A172 (cell line): ENCODE measurements at regions not wholly inside any gene's neighbourhood (a gene's known extent, or its start where the extent isn't known, plus 50 kb on each side); places are given as distances from the start of the nearest gene placed in this dataset.
A peak's percentile ranks its signal among the peaks of the same experiment; 100 is the strongest.
"Not testable (repeated sequence)": the region's sequence is repeated elsewhere in the genome, so short reads cannot be mapped to it uniquely, and the experiment has no call there.

Experiments
- DNase-seq: peaks from one replicate; pipeline ENCODE4 v3.0.0-alpha.2; 2015; ENCODE audit warnings: low spot score

DNA sequence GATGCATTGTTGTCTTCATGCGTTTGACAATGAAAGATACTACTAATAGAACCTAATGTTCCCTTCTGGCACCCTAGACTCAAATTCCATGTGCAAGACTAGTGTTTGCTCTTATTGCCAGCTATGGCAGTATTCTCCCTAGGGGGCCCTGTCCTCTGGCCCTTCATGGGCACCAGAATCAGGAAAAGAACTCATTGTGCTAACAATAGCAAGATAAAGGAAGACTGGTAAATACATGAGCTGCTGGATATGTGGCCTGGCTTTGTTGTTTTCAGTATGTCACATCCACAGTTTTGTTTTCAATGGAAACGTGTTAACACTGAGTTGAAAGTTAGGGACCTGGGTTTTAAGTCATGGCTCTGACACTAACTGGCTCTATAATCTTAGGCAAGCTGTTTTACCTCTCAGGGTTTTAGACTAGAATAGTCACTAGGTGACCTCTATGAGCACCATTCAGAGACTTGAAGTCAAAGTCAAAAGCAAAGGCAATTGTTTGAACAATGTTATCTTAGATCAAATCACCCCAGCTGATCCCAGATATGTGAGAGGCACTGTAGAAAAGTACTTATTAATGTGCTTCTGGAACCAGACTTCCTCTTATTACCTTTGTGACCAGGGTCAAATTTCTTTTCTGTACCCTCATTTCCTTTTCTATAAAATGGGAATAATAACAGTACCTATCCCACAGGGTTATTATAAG lies 253.7 kb upstream of the DIAPH2 start:
- DNase-seq, result no peak

DNA sequence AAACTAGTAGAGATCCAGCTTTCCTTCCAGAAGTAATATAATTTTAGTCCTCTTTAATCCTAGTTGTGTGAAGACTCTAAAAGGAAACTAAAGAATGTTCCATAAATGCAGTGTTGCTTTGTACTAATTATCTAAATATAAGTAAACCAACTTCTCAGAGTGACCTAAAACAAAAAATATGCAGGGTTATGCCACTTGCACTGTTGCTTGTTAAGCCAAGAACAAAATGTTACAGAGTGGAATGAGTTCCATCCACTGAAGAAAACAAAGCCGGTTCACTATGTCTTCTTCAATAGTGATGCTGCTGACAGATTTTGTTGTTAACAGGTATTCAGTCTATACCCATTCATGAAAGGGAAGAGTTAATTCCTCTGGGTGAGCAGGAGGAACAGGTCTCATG lies 252.0 kb upstream of the DIAPH2 start:
- no peak for DNase-seq

DNA sequence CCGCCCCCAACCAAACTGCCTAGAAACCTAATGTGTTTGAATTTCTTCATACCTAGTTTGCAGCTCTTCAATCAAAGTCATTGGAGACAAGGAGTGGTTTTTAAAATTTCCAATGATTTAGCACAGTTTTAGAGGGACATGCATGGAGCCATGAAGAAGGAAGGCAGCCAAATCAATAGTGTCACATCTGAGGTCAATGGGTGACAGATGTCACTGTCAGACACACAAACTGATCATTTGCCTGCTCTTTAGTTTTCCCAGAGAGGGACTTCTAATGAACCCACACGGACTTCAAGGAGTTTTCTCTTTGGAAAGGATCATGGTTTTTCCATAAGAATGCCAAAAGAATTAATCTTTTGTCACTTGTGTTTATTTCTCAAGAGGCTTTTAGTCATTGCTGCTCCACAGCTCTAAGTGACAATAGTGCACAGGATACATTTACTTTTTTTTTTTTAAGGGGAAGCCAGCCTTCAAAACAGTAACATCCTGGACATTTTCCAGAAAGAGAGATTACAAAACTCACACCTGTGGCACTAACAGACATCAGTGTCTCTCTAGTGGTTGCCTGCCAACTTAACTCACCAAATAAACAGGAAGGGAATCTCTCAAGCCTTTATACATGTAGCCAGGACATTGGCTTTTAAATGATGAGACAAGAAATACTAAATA lies 251.1 kb upstream of the DIAPH2 start:
- DNase-seq, result no peak

DNA sequence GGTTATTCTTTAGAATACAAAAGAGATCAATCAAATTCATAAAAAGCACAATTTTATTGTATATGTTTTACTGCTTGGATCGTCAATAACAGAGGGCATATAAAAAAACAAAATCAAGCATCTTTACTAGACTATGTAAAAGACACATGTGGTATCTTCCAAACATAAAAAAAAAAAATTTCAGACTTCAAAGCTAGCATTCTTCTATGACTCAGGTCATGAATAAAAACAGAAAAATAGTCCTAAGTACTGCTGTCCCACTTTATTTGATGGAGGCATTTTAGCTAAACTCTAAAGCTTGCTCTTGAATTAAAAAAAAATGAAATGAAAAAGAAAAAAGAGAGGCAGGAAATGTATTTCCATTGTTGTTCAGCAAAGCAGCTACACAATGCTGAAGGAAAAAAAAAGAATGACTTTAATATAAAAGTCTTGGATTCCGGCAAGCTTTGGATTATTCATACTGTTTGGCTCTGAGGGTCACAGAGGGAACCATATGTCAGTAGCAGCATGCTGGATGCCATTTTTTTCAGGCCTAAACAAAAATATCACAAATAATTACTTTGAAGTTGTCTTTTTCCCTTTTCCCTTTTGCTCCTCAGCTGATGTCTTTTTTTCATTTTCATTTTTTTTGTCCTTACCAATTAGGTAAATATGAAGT lies 249.1 kb upstream of the DIAPH2 start:
- DNase-seq, result no peak

DNA sequence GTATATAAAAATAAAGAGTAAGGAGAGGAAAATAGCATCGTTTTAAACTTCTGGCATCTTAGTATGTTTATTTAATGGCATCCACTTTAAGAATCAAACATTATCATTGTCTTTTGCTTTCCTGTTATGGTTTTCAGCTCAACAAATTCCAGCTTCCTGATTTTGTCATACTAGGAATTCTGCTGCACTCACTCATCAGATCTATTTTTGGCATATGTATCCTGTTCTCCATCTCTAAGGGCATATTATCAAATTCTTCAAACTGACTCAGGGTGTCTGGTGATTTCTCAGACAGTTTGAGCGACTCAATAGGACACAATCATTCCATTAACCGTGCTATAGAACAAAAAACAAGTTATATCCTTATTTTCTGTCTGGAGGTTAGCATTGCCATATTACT lies 248.5 kb upstream of the DIAPH2 start:
- peak; percentile 40 for DNase-seq

DNA sequence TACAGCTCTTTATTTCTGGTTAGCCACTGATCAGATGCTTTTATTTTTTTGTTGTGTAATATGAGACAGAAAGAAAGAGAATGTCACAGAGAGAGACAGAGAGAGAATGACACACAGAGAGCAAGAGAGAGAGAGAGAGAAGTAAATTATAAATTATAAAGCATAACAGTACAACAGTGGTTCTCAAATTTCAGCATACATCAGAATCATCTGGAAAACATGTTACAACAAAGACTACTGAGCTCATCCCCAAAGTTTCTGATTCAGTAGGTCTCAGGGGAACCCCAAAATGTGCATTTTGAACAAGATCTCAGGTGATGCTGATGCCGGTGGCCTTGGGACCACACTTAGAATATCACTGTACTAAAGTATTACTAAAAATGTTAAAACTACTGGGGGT lies 245.8 kb upstream of the DIAPH2 start:
- DNase-seq, result no peak

DNA sequence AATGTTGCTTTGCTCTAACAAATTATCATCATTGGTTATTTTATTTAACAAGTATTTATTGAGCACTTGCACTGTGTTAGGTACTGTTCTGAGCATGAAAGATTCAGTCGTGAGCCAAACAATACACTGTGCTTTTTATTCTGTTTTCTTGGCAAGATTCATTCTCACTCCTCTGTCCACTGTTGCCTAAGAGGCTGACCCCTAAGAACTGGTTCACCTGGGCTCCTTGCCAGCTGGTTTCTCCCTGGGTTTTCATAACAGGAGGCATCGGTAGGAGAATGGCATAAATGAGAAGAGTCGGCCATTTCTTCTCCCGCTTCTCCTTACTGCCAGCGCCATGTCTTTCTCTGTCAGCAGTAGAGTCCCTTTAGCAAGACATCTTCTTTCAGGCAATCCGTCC lies 243.7 kb upstream of the DIAPH2 start:
- DNase-seq, result no peak

DNA sequence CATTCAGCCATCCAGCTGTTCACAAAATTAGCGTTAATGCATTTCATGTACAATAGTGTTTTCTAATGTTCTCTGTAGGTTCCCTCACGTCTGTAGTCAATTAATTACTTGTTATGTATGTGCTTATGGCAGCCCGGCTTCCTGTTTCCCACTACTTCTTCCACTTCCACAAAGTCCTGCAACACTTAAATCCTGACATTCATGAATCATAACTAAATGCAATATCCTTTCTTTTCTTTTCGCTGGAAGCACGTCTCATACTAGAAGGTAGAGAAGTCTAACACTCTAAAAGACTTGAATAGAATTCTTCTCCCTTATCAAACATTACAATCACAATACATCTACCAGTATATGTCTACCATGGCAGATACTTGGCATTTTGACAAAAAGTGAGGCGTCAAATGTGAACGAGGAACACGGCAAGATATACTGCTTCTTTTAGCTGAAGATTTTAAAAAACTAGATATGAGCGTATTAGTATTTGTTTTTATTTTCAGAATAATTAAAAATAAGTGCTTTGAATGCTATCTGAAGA lies 239.0 kb upstream of the DIAPH2 start:
- no peak for DNase-seq

DNA sequence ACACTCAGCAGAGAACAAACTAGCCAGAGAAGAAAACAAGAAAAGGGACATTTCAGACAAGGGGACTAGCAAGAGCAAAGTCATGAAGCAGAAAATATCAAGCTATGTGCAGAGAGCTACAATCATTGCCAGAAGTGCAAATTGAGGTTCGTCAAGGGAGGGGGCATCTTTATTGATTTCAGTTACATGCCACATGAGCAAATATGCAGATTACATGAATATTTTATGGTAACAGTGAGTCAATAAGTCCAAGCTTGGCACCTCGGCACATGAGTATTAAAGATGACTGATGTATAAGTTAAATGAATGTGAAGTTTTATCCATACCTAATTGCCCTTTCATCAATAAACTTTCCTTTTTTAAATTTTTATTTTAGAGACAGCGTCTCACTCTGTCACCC lies 238.1 kb upstream of the DIAPH2 start:
- DNase-seq, result no peak

DNA sequence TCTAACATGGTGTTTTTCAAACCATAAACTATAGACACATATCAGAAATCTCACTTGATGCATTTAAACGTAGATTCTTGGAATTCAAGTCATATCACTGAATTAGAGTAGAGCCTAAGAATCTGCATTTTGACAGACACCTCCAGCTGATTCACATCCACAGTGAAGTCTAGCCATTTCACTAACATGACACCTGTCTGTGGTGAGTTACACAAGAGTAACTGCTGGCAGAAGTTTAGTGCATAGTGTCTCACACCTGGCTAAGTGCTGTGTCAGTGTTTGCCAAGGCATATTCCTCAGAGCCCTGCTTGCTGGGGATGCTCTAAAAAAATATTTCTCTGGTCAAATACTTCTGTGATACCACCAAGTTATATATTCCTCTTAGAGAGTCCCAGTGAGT lies 237.5 kb upstream of the DIAPH2 start:
- DNase-seq, result no peak

DNA sequence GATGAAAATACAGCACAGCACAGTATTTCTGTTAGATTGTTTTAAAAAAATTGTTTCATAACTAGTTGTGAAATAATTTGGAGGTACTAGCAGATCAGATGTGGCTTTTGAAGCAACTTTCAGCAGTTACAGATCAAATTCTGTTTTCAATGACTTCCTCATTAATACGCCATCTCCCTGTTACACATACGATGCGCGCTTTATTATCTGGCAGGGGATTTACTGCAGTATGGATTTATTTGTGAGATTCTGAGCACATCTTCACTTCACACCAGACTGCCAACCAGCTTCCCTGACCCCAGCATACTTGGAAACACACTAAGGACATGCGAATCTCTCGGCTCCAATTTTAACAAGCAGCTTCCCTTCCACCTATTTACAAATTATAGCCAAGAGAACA lies 235.5 kb upstream of the DIAPH2 start:
- DNase-seq, result no peak

DNA sequence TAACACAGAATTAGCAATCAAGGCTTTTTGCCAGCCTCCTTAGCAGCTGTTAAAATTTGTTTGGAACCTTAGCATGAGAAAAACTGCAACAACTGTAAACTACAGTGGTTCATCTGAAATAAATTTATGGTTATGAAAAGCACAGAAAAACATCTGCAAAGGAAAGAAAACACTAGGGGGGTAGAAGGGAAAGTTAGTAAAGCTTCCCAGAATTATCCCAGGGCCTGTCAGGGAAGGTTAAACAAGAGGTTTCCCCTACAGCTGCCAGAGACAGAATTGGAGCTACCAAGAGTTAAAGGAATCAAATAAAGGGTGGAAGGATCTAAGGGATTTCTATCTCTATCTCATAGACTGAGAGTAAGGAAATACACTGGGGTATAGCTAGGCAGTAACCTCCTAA lies 234.7 kb upstream of the DIAPH2 start:
- no peak for DNase-seq

DNA sequence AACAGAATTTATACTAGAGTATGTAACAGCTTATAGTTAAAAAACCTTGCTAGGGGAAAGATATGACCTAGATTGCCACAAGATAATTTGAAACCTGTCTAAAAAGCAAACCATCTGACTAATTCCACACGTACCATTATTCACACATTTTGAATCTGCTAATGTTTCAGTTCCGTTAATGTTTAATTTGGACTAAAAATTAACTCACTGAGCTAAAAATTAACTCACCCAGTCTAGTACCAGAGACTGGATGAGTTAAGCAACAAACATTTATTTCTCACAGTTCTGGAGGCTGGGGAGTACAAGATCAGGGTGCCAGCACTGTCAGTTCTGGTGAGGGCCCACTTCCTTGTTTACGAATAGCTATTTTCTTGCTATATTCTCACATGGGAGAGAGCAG lies 231.5 kb upstream of the DIAPH2 start:
- DNase-seq, result no peak

DNA sequence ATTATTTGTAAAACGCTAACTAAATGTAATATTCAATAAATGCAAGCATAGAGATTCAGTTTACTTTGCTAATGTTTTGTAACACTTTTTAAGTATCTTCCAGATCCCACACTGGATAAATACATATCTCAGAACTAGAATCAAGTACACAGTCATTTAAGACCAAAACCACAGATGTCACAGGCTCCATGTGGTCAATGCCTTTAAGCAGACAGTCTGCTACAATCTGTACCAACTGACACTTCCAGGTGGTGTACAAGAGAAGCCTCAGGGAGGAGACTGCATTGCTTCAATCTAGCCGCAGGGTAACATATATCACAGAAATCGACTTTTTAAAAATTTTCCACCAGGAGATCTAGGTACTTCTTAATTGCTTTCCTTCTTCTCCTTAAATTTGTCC lies 229.6 kb upstream of the DIAPH2 start:
- no peak for DNase-seq

DNA sequence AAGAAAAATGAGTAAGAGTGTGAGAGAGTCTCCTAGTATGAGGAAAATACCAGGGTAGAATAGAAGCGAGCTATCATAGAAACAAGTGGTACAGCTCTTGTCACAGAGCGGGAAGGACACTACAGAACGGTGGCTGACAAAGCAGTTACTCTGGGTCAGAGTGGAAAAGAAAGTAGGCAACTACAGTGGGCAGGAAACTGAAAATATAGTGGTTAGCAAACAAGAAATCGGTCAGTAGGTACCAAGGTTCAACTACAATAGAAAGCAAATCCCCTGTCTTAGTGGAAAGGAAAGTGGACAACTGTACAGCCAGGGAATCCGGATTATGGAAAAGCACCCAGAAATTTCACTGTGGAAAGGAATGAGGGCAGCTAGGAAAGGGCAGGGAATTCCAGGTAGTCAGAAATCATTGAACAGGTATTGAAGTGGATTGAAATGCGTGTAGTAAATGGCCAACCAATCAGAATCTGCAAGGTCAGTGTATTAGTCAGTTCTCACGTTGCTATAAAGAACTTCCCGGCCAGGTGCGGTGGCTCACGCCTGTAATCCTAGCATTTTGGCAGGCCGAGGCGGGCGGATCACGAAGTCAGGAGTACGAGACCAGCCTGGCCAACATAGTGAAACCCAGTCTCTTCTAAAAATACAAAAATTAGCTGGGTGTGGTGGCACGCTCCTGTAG lies 219.6 kb upstream of the DIAPH2 start:
- DNase-seq, result no peak

DNA sequence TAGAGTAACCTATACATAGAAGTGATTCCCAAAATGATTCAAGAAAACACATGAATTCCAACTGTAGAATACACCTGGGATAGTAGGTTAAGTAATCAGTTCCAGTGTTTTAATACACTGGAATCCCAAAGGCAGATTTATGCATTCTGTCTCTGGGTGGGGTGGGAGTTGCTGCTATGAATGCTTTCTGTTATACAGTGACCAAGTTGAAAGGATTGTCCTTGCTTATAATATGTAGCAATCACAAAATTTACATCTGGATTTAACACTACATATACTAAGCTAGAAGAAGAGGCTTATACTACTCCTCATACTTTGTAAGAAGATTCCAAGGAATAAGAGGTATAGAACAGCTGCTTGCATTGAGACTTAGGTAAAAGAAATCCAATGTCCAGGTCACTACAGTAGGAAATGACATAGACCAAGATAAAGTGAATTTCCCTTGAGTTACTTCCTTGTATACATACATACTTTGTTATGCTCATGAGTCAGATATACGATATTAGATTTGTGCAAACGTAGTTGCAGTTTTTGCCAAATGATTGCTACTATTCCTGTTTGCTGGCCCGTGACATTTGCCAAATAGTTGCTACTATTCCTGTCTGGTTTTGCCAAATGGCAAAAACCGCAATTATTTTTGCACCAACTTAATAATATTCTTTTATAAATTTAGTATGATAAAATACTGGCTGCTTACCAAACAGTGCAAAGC lies 210.5 kb upstream of the DIAPH2 start:
- DNase-seq, result no peak

DNA sequence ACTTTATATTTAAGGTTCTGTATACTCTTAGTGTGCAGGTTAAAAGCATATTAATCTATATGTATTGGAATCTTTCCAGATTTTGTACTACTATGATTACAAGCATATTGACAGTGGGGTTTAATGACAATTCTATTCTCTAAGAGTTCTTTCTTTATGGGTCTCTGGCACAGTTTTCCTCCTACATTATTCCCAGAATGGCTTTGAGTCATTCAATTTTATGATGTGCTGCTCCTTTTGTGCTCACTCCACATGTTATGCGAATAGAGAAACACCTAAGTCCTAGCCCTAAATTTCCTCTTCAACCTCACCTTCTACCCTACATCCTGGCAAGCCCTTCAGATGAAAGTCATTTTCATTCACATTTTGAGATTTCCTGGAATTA lies 209.9 kb upstream of the DIAPH2 start:
- no peak for DNase-seq

DNA sequence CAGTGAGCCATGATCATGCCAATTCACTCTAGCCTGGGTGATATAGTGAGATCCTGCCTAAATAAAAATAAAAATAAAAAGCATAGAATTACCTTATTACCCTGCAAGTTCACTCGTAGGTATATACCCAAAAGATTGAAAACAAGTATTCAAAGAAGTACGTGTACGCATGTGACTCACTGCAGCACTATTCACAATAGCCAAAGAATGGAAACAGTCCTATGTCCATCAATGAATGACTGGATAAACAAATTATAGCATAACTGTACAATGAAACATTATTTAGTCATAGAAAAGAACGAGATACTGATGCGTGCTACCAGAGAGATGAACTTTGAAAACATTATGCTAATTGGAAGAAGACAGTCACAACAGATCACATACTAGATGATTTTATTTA lies 204.6 kb upstream of the DIAPH2 start:
- no peak for DNase-seq

DNA sequence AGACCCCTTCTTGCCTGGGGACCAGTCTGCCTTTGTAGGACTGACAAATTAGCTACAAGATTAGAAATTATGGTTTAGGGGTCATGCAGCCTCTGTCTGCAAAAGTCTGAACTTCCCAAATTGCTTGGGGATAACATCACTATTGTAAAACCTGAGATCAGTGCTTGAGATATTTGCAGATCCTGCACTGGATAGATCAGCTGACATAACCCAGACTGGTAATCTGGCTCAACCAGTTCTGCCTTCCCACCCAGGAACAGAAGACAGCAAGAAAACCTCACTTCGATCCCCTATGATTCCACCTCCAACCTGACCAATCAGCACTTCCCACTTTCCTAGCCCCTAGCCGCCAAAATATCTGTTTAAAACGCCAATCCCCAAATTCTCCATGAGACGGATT lies 202.8 kb upstream of the DIAPH2 start:
- DNase-seq, result no peak

DNA sequence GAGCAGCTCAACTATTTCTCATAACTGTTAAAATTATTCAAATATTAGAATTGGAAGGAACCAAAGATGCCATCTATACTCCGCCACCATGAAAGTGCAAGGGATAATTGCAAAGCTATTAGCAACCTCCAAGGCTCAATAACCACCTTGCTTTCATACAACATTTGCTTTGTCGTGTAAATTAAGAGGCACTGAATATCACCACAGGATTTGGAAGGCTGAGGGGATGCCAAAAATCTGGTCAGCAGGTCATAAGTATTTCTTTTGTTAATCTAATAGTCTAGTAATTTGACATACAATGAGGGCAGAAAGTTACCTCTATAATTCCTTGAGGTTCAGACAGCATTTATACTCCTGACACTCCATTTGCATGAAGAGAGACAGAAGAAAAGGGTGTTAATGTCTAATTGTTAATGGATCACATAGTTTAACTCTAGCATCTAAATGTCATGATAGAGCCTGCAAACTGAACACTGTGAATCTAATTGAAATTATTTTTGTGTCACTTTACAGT lies 200.9 kb upstream of the DIAPH2 start:
- no peak for DNase-seq

DNA sequence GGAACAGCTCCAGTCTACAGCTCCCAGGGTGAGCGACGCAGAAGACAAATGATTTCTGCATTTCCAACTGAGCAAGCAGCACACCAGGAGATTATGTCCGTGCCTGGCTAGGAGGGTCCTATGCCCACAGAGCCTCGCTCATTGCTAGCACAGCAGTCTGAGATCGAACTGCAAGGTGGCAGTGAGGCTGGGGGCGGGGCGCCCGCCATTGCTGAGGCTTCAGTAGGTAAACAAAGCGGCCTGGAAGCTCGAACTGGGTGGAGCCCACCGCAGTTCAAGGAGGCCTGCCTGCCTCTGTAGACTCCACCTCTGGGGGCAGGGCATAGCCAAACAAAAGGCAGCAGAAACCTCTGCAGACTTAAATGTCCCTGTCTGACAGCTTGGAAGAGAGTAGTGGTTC lies 198.0 kb upstream of the DIAPH2 start:
- DNase-seq, result not testable (repeated sequence)

DNA sequence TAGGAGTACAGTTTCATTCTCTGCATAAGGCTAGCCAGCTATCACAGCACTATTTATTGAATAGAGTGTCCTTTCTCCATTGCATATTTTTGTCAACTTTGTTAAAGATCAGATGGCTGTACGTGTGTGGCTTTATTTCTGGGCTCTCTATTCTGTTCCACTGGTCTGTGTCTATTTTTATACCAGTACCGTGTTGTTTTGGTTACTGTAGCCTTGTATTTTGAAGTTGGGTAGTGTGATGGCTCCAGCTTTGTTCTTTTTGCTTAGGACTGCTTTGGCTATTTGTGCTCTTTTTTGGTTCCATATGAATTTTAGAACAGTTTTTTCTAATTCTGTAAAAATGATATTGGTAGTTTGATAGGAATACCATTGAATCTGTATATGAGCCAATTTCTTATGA lies 182.1 kb upstream of the DIAPH2 start:
- DNase-seq, result no peak
